ENCODE measurements at regions not wholly inside any gene's neighbourhood (a gene's known extent, or its start where the extent isn't known, plus 50 kb on each side); places are given as distances from the start of the nearest gene placed in this dataset.

DNA sequence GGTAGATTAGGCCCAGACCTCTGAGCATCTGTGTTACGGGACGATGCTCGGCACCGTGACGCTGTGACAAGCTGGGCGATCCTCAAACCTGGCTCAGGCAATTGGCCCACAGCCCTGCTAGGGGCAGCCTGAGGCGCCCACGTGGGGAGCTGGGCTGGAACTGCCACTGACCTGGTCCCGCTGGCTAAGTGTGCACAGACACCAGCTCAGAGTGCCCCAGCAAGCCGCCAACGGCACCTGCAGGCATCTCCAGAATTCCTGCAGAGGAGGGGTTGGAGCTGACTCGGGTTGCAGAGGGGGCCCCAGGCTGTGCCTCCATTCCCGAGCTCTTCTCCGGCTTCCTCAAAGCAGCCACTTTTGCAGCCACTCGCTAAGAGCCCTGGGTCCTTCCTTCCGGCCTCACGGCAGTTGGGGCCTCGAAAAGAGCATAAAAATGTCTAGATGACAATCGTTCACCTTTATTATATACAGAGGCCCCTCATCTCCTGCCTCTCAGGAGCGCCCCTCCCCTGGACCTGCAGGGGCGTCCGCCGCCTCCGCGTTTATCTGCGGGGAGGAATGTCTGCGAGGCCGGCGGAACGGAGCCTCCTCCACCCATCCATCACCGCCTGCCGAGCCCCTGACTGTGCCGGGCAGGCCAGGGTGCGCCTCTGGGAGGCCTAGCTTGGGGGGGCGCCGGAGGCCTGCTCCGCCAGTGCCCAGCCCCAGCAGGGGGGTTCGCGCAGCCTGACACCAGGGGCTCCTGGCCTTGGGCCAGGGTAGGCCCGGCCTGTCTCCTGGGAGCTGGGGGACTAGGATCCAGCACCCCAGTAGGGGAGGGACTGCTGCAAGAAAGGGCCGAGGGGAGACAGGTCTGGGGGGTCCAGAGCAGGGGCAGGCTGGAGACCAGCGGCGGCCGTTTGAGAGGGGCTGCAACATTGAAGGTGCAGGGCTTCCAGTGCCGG, 144.9 kb downstream of the BARX1 start (continued):
- TF ChIP-seq, protein P1, sequence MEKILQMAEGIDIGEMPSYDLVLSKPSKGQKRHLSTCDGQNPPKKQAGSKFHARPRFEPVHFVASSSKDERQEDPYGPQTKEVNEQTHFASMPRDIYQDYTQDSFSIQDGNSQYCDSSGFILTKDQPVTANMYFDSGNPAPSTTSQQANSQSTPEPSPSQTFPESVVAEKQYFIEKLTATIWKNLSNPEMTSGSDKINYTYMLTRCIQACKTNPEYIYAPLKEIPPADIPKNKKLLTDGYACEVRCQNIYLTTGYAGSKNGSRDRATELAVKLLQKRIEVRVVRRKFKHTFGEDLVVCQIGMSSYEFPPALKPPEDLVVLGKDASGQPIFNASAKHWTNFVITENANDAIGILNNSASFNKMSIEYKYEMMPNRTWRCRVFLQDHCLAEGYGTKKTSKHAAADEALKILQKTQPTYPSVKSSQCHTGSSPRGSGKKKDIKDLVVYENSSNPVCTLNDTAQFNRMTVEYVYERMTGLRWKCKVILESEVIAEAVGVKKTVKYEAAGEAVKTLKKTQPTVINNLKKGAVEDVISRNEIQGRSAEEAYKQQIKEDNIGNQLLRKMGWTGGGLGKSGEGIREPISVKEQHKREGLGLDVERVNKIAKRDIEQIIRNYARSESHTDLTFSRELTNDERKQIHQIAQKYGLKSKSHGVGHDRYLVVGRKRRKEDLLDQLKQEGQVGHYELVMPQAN (conservative IDR thresholded peaks at IDR 0.05) = no peak

DNA sequence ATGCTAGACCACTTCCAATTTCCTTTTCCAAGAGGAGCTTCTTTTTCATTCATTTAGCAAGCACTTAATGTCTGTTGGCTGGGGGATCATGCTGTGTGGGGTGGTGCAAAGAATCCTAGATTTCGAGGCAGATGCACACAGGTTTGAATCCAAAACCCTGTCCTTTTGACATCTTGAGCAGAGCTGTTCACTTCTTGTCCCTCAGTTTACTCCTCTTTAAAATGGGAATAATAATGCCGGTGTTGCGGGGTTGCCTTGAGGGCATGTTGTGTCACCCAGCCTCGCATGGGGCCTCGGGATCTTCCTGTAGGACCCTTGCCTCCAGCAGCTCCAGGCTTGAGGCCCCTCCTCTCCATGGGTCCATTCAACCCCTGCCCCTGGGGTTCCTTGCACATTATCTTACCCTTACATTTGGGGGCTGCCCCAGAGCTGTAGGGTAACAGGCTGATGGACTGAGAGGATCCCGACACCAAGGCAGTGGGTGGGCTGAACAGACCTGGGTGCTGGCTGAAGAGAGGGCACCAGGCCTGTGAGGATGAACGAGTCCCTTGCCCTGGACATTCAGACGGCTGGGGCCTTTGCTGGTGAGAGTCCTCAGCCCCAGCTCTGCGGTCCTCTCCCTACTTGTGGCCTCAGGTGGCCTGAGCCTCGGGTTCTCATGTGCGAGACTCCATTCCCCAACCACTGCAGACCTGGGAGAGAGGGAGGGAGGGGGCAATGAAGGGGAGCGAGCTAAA, 145.8 kb downstream of the BARX1 start:
- no peak overlapping the region for H3K4me3 ChIP-seq
- H3K79me2 ChIP-seq (ENCODE audit: control insufficient read depth, insufficient read depth, low read length) = no peaks in the 10 kb centered on the region
- no peak overlapping the region for H2AFZ ChIP-seq (ENCODE audit: control insufficient read depth, low read depth, low read length)
- intact Hi-C loops (cut with micrococcal nuclease; ENCODE audit: unreplicated experiment) = no loop called here
- DNase-seq (ENCODE audit: low read depth, low spot score) = no peak
- RAD21 ChIA-PET (ENCODE audit: unreplicated experiment) = no interaction called here
- BruUV-seq (replicated peaks) = no TSS peak
- in situ Hi-C loops (cut with MboI) = no loop called here
- no peak overlapping the region for H3K4me2 ChIP-seq (ENCODE audit: control insufficient read depth, insufficient read depth)
- POLR2A ChIA-PET = no interaction called here
- H3K4me1 ChIP-seq (ENCODE audit: control insufficient read depth, insufficient read depth, low read length) = no peaks in the 10 kb centered on the region
- no peak for FAIRE-seq
- no peaks in the 10 kb centered on the region; a peak in 1 of 4 replicates for H3K27me3 ChIP-seq (replicated peaks in 1 of 2; ENCODE audit: control insufficient read depth in 2 of 2, insufficient read depth in 2 of 2, low read length in 1 of 2)
- H3K9ac ChIP-seq (ENCODE audit: control insufficient read depth, insufficient read depth, low read length) = no peak overlapping the region
- CTCF ChIA-PET = no interaction called here
- H3K27ac ChIP-seq (ENCODE audit: control insufficient read depth, insufficient read depth) = no peak overlapping the region
- no peak for ATAC-seq
- SMC1A ChIA-PET (ENCODE audit: uncharacterized antibody, unreplicated experiment) = no interaction called here
- no peak for TF ChIP-seq RB1 (IDR thresholded peaks at IDR 0.05; ENCODE audit: borderline replicate concordance)
- TF ChIP-seq RAD51 (IDR thresholded peaks at IDR 0.05) = no peak
- no peaks in the 10 kb centered on the region for H4K20me1 ChIP-seq (ENCODE audit: control insufficient read depth, insufficient read depth)
- no peaks in the 10 kb centered on the region for H3K36me3 ChIP-seq (ENCODE audit: control insufficient read depth in 2 of 2, insufficient read depth in 2 of 2, low read length in 1 of 2)
- no peaks in the 10 kb centered on the region for H3K9me3 ChIP-seq (replicated peaks; ENCODE audit: control insufficient read depth, insufficient read depth, low read length)
- WGBS (ENCODE audit: insufficient coverage, insufficient replicate concordance, low lambda C conversion rate, missing lambda C conversion rate) = 44% methylated on average over 12 of the region's 12 CpGs
